GM19467 (cell line): ENCODE measurements at regions not wholly inside any gene's neighbourhood (a gene's known extent, or its start where the extent isn't known, plus 50 kb on each side); places are given as distances from the start of the nearest gene placed in this dataset.
"Not testable (repeated sequence)": the region's sequence is repeated elsewhere in the genome, so short reads cannot be mapped to it uniquely, and the experiment has no call there.

Source experiments
- ATAC-seq: cut with Tn5 transposase; IDR thresholded peaks from one replicate; pipeline ENCODE4 v1.9.1; 2021; ENCODE audit warnings: mild to moderate bottlenecking, moderate library complexity; ENCODE audit not compliant: unreplicated experiment

DNA sequence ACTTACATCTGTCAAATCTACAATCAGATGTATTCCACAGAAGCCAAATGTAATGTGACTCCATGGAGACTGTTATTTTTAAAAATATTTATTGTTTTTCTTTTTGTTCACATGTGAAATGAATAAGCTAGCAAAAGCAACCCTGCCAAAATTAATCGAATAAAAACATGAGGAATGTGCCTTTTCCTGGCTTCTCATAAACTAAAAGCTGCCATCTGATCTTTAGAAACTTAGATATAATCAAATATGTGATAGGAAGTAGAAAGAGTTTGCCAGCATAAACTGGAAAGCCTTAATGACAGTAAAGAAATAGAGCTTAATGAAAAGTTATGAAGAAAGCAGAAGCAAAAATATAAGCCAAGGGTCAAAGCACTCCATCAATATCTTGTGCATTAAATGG lies 1724.7 kb upstream of the WWC1 start:
- no peak for ATAC-seq

- no peak for ATAC-seq
These were observed 1720.6 kb upstream of the WWC1 start for GRCh38 chr5:166570865-166571264.

GRCh38 chr5:166571668-166572067 lies 1719.8 kb upstream of the WWC1 start:
- no peak for ATAC-seq

DNA sequence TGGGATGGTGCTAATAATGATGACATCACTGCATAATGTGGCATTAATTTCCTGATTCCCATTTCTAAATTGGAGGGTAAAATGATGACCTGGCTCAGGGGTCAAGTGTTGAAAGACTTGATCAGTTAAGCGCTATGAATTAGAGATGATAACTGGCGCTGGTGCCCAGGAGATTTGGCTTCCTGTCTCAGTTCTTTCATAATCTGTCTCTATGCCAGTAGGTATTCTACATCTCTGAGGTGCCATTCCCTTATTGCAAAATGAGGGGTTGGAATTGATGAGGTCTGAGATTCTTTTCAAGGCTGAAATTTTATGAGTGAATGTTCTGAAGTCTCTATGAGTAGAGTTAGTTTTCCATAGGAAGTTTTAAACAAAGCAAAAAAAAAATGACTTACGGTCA lies 1715.1 kb upstream of the WWC1 start:
- no peak for ATAC-seq

- ATAC-seq, result no peak
These were observed 1709.6 kb upstream of the WWC1 start for GRCh38 chr5:166581826-166582225.

GRCh38 chr5:166582416-166582815 lies 1709.0 kb upstream of the WWC1 start:
- ATAC-seq, result no peak

DNA sequence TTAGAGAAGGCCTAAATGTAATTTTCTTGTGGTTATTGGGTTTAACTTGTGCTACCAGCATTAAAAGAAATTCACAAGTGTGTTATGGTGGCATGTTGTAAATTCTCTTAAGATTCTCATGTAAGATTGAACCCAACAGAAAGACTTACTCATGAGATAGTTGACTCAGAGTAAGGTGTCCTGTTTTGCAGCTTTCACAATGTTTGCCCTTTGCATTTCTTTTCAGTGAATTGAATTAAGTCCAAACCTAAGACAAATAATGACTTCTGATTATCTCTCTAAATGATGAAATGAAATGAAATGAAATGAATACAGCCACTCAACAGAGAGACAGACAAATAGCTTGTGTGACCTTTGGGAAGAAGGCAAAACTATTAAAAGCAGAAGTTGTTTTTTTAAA lies 1696.9 kb upstream of the WWC1 start:
- no peak for ATAC-seq

DNA sequence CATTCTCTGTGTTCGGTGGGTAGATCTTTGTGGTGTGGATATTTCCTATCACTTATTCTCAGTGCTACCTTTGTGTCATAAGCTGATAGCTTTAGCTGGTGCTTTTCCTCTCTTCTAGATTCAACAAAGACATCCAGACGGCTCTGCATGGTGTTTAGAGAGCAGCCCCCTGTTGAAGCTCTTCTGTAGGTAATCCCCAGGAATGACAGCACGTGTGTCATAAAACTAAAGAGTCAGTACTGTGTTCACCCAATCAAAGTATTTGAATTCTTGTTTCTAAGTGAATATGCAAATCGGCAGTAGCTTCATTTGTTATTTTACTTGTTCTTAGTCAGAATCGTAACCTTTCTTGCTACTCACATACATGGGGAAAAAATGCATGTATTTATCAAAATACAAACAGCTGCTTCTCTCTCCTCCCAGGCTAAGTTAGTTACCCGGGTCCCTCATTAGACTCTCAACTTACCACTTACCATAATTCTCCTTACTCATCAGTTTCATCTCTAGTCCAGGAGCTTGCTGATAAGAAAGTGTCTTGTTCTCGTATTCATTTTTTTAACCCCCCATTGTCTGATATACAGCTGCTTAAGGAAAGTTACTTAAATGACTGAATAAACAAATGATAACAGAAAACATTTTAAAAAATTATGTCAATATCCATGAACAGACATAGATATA lies 1696.0 kb upstream of the WWC1 start:
- no peak for ATAC-seq

DNA sequence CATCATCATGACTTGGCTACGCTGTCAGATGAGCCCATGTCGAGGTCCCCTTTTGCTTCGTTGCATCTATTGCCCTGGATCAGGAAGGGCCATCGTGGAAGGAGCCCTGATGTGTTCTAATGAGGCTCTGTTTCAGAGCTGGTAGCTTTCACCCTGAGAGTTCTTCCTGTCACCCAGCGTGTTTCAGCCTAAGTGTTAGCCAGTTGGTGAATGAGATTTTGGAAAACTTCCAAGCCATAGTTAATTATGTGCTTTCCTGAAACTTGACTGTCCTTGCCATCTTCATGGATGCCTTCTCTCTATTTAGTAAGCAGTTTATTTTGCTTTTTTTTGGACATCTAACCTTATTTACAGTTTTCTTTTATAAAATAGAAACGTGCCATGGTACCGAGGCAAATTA lies 1695.4 kb upstream of the WWC1 start:
- no peak for ATAC-seq

GRCh38 chr5:166602271-166602670 lies 1689.2 kb upstream of the WWC1 start:
- ATAC-seq, result no peak

DNA sequence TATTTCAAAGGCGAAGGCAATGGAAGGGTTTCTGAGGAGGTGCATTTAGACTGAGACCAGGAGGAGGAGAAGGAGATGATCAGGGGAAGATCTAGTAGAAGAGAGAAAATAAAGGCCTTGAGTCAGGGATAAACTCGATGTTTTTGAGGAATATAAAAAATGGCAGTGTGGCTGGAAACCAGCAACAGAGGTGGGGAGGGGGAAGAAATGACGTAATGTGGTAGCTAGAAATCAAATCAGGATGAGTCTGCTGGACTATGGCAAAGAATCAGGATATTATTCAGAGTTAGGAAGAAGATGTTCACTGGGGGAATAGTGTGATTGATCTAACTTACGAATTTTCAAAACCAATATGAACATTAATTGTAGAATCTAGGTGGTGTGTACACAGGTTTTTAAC lies 1673.9 kb upstream of the WWC1 start:
- no peak for ATAC-seq

DNA sequence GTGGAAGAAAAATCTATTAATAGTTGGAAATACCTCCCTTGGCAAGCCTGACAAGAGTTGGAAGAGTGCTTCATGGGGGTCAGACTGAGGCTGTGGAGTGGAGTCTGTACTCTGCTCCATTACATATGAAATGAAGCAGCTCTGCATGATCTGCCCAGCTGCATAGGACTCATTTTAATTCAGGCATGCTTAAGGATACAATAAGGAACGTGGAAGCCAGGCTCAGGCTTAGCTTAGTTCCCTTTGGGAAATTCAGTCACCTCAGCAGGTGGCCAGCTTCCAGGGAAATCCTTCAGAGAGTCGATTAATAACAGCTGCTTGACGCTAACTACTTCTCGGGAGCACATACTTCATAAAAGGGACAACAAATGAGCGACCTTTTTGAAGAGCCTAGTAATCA lies 1672.9 kb upstream of the WWC1 start:
- ATAC-seq, result no peak

DNA sequence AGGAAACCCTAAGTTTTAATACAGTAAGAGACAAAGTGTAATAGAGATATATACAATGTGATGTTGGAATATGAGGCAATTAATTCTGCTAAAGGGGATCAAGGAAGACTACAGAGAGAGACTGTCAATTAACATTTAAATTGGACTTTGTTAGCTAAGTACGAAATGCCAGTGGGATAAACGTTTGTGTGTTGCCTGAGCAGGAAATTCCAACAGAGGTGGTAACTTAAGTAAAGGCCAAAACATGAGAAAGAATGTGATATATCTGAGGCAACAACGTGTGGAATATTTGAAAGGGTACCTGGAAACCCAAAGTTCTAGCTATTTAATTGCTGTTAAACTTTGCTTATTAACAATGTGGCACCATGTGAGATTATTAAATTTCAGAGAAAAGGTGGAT lies 1666.9 kb upstream of the WWC1 start:
- ATAC-seq, result no peak

DNA sequence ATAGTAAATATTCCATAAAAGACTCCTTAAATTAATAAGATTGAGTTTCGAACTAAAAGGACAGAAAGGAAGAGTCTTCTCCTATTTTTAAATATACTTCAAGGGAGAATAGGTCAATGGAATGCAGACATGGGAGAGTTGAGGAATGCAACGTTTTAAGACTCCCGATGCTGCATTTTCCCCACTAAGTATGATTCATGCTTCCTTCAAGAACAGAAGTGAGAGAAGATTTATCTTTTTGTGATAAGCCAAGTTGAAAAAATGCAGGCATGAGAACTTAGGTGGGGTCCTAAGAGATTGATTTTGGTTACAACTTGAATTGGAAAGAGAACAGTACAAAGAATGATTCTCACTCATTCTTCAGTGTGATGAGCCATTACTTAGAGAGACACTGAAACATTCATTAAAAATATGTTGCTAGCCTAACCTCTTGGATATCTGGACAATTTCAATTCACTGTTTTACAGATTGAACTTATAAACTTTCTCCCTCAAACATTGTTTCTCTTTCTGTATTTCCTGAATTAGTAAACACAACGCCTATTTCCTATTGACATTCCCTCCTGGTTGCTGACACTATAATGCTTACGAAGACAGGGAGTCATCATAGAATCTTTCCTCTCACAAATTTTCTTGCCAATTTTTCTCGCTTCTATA lies 1666.1 kb upstream of the WWC1 start:
- no peak for ATAC-seq

DNA sequence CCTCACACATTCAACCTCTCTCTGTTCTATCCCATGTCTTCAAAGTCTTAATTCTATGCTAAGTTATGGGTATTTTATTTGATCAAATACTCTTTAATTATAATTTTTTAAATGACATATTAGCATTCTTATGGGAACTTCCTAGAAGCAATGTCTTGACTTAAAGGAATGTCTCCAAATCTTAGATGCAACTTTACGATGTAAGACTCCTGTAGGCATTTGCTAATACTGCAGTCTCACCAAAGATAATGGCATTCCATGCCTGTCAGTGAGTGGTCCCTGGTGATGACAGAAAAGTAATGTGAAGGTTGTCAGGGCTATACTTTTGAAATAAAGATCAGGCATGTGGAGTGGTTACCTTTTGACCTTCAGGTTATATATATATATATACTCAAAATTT lies 1654.2 kb upstream of the WWC1 start:
- no peak for ATAC-seq

DNA sequence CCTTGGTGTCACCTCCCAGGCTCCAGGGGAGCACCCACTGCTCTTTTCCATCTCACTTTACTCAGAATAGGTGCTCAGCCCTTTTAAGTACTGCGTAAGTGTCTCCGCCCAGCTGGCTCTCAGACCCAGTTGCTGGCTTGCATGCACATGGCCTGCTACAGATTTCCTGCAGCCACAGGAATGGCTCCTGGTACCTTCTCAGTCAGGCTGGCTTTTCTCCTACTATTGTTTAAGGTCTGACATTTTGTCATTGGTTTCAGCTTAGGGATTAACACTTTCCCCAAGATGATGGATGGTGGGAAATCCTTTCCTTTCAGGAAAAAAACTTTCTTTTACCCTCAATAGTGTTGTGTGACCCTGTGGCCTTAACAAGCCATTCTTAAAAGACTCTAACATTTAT lies 1652.3 kb upstream of the WWC1 start:
- ATAC-seq, result no peak

DNA sequence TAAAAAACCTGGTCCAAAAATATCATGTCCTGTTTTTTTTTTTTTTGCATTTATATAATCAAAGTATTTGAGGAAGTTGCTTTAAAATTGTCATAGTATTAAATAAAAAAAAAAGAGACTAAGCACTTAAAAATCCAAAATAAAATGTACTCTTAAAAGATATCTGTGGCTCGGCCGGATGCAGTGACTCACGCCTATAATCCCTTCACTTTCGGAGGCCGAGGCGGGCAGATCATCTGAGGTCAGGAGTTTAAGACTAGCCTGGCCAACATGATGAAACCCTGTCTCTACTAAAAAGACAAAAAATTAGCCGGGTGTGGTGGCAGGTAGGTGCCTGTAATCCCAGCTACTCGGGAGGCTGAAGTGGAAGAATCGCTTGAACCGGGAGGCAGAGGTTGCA lies 1651.3 kb upstream of the WWC1 start:
- ATAC-seq, result not testable (repeated sequence)

- no peak for ATAC-seq
These were observed 1642.7 kb upstream of the WWC1 start for GRCh38 chr5:166648736-166649135.

DNA sequence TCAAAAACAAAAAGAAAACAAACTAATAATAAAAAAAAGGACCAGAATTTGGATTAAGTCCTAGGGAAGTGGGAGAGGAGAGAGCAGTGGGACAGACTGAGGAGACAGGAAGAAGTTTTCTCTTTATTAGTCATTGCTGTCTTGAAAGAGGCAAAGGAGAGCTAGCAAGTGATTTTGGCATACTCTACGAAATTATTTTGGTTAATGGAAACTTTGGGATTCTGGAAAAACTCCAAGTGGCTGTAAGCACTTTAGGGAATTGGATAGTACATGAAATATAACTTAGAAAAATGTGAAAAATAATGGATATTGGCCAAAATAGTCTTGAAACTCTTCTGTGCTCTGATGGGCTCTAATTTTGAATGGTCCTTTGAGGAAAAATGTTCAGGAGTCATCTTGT lies 1641.8 kb upstream of the WWC1 start:
- no peak for ATAC-seq

DNA sequence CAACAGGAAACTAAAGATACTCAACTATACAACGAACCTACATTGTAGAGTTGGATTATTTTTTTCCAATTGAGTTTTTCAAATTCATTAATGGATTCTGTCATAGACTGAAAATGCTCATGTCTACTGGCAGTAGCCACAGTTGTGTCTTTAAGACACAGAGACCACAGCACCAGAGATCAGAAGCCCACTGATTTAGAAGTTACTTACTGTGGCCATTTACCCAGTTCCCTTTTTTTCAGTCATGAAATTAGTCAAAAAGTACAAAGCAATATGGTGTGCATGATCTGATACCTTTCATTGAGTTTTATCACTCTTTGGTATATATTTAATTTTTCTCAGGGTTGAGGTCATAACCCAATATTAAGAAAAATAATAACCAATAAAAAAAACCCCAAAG lies 1640.2 kb upstream of the WWC1 start:
- ATAC-seq, result no peak

GRCh38 chr5:166671811-166672210 lies 1619.6 kb upstream of the WWC1 start:
- ATAC-seq, result no peak

DNA sequence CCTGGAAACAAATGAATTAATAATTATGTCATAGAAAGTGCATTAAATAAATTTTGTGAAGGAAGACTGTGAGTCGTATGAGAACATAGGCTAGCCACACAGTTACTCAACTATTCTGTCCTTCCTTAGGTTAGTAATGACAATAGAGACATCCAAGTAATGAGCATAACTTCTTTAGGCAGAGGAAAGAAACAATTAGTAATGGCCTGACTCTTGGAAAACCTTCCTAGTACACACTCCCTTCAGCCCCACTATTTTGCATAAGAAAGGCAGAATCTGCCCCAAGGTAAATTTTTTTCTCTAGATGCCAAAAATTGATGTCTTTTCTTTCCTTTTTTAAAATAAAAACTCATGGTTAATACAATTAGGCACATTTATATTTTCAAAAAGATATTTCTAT lies 1619.0 kb upstream of the WWC1 start:
- no peak for ATAC-seq

DNA sequence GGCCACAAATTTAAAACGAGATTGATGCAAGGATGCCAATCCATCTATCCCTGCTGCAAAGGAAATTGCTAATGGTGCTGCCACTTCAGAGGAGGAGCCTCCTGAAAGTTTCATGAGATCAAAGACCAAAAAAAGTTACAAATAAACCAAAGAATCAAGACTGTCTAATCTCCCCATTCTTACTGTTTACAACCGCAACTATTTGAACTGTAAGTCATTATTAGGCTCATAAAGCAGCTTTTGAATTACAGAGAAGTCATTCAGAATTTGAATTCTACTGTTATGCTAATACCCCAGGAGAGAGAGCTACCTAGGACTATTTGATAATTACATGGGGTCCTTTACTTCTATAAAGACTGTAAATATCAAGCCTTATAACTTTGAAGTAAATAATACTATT lies 1613.6 kb upstream of the WWC1 start:
- ATAC-seq, result no peak
